ENCODE measurements at regions not wholly inside any gene's neighbourhood (a gene's known extent, or its start where the extent isn't known, plus 50 kb on each side); places are given as distances from the start of the nearest gene placed in this dataset.

- BruUV-seq (replicated peaks): no TSS peak
- TF ChIP-seq MEF2D (tag; conservative IDR thresholded peaks at IDR 0.05; ENCODE audit: low read depth): no peak
- no peaks in the 10 kb centered on the region for H3K36me3 ChIP-seq (ENCODE audit: control insufficient read depth, insufficient read depth, low read length)
- H3K4me3 ChIP-seq: no peak overlapping the region
- ATAC-seq (no peak), DNase-seq (ENCODE audit: extremely low read depth in 1 of 4, low spot score in 3 of 4) (no peak), FAIRE-seq (no peak)
- H3K4me1 ChIP-seq (replicated peaks in 1 of 2; ENCODE audit: control insufficient read depth in 2 of 2, insufficient read depth in 2 of 2, low read length in 2 of 2): no peaks in the 10 kb centered on the region
- CTCF ChIA-PET (ENCODE audit: low intra/inter-chr PET ratio): no interaction called here
- no peak overlapping the region for H2AFZ ChIP-seq (ENCODE audit: low read depth, low read length)
- no peaks in the 10 kb centered on the region for H4K20me1 ChIP-seq (replicated peaks; ENCODE audit: control insufficient read depth, insufficient read depth, low read length)
- POLR2A ChIA-PET: no interaction called here
- H3K27ac ChIP-seq (ENCODE audit: extremely low read depth, low read depth, low read length): no peak overlapping the region
- H3K27me3 ChIP-seq (ENCODE audit: control insufficient read depth in 2 of 2, insufficient read depth in 2 of 2, low read length in 2 of 2): no peaks in the 10 kb centered on the region
- H3K79me2 ChIP-seq (ENCODE audit: control insufficient read depth, insufficient read depth, low read length): no peaks in the 10 kb centered on the region
- H3K9me3 ChIP-seq (replicated peaks; ENCODE audit: control insufficient read depth, insufficient read depth, low read depth, low read length): no peaks in the 10 kb centered on the region
- no peak overlapping the region for H3K9ac ChIP-seq (ENCODE audit: insufficient read depth in 1 of 2, low read depth in 2 of 2, low read length in 2 of 2)
- intact Hi-C loops (cut with micrococcal nuclease) (no loop called here), in situ Hi-C loops (cut with MboI) (no loop called here)
- H3K4me2 ChIP-seq (ENCODE audit: insufficient read depth, low read length): no peak overlapping the region
- WGBS (ENCODE audit: insufficient coverage, low coverage, missing lambda C conversion rate): 3% methylated on average over 3 of the region's 3 CpGs
- no peaks in the 10 kb centered on the region for H3K9me1 ChIP-seq (ENCODE audit: control insufficient read depth, insufficient read depth, low read length)
Observed at GRCh38 chr13:100789968-100790367, 115.4 kb upstream of the TMTC4 start.

GRCh38 chr13:100789481-100789880 lies 114.9 kb upstream of the TMTC4 start:
- Histone ChIP-seq H2AFZ (ENCODE audit: low read depth, low read length) (no peak overlapping the region), H3K79me2 (ENCODE audit: control insufficient read depth, insufficient read depth, low read length) (no peaks in the 10 kb centered on the region), H3K36me3 (ENCODE audit: control insufficient read depth, insufficient read depth, low read length) (no peaks in the 10 kb centered on the region), H3K9me1 (ENCODE audit: control insufficient read depth, insufficient read depth, low read length) (no peaks in the 10 kb centered on the region), H3K4me1 (replicated peaks in 1 of 2; ENCODE audit: control insufficient read depth in 2 of 2, insufficient read depth in 2 of 2, low read length in 2 of 2) (no peaks in the 10 kb centered on the region), H3K27me3 (ENCODE audit: control insufficient read depth in 2 of 2, insufficient read depth in 2 of 2, low read length in 2 of 2) (no peaks in the 10 kb centered on the region), H4K20me1 (replicated peaks; ENCODE audit: control insufficient read depth, insufficient read depth, low read length) (no peaks in the 10 kb centered on the region), H3K9ac (ENCODE audit: insufficient read depth in 1 of 2, low read depth in 2 of 2, low read length in 2 of 2) (no peak overlapping the region), H3K9me3 (replicated peaks; ENCODE audit: control insufficient read depth, insufficient read depth, low read depth, low read length) (no peaks in the 10 kb centered on the region), H3K4me3 (no peak overlapping the region), H3K27ac (ENCODE audit: extremely low read depth, low read depth, low read length) (no peak overlapping the region), H3K4me2 (ENCODE audit: insufficient read depth, low read length) (no peak overlapping the region)
- ChIA-PET CTCF (ENCODE audit: low intra/inter-chr PET ratio) (no interaction called here), POLR2A (no interaction called here)
- in situ Hi-C loops (cut with MboI) (no loop called here), intact Hi-C loops (cut with micrococcal nuclease) (no loop called here)
- no peak for FAIRE-seq
- DNase-seq (ENCODE audit: extremely low read depth in 1 of 4, low spot score in 3 of 4): no peak
- ATAC-seq: no peak
- no TSS peak for BruUV-seq (replicated peaks)
- WGBS (ENCODE audit: insufficient coverage, low coverage, missing lambda C conversion rate): 0% methylated on average over 2 of the region's 2 CpGs
- no peak for TF ChIP-seq ZNF175 (CRISPR knock-in tag; IDR thresholded peaks at IDR 0.05; ENCODE audit: low read depth)
- no peak for TF ChIP-seq WHSC1 (IDR thresholded peaks at IDR 0.05; ENCODE audit: low read length)
- TF ChIP-seq ARHGAP35 (IDR thresholded peaks at IDR 0.05; ENCODE audit: partially characterized antibody): no peak
- no peak for TF ChIP-seq ZNF165 (CRISPR knock-in tag; IDR thresholded peaks at IDR 0.05; ENCODE audit: borderline replicate concordance)
- TF ChIP-seq CCAR2 (IDR thresholded peaks at IDR 0.05; ENCODE audit: low read depth, low read length): no peak
- TF ChIP-seq HEY1 (CRISPR knock-in tag; IDR thresholded peaks at IDR 0.05; ENCODE audit: borderline replicate concordance): no peak
- no peak for TF ChIP-seq FOXO4 (CRISPR knock-in tag; IDR thresholded peaks at IDR 0.05)
- TF ChIP-seq PRPF4 (IDR thresholded peaks at IDR 0.05; ENCODE audit: insufficient read depth, low read depth, low read length, poor library complexity, severe bottlenecking): no peak
- no peak for TF ChIP-seq TAF7 (tag; IDR thresholded peaks at IDR 0.05)
